Right lobe of liver (tissue), 6 donors: ENCODE measurements at regions not wholly inside any gene's neighbourhood (a gene's known extent, or its start where the extent isn't known, plus 50 kb on each side); places are given as distances from the start of the nearest gene placed in this dataset.

Source experiments
- ATAC-seq, 4 donors: fragments of 200-7000 bp; cut with Tn5 transposase; one replicate each; pipeline ENCODE4 v1.9.1; 2020; ENCODE audit warnings: mild to moderate bottlenecking in 4 of 4, moderate library complexity in 4 of 4
- DNase-seq, 3 donors: peaks; one replicate each; pipeline ENCODE4 v3.0.0-alpha.2; 2020
- H3K27ac ChIP-seq, 3 donors: fragments of 200-600 bp; one replicate each; pipeline ENCODE4 v1.8.0; 2022
- H3K27me3 ChIP-seq, 2 donors: fragments of 200-600 bp; one replicate each; pipeline ENCODE4 v1.8.0; 2022
- H3K36me3 ChIP-seq, 4 donors: fragments of 200-600 bp; sonication (generic) in 1 of 4; one replicate each; pipeline versions ENCODE4 v1.5.1 to v1.8.0; 2017 to 2022; ENCODE audit warnings: control low read depth in 1 of 4
- H3K4me1 ChIP-seq, 4 donors: fragments of 200-600 bp; sonication (generic) in 1 of 4; one replicate each; pipeline versions ENCODE4 v1.5.1 to v1.8.0; 2017 to 2022; ENCODE audit warnings: control low read depth in 1 of 4
- H3K4me3 ChIP-seq, 3 donors: fragments of 200-600 bp; one replicate each; pipeline ENCODE4 v1.8.0; 2022
- H3K9me3 ChIP-seq, 4 donors: fragments of 200-600 bp; sonication (generic) in 1 of 4; one replicate each; pipeline versions ENCODE4 v1.5.1 to v1.8.0; 2017 to 2022; ENCODE audit warnings: control low read depth in 1 of 4
- CTCF ChIP-seq, 4 donors: fragments of 200-600 bp in 3 of 4; fragments of 450-650 bp in 1 of 4; IDR thresholded peaks; one replicate each; pipeline versions ENCODE4 v1.5.1 to v1.8.0; 2016 to 2022; ENCODE audit warnings: antibody characterized with exemption in 4 of 4, mild to moderate bottlenecking in 2 of 4
- POLR2A ChIP-seq: fragments of 450-650 bp; IDR thresholded peaks from one replicate; pipeline ENCODE4 v1.6.1; 2017; ENCODE audit warnings: antibody characterized with exemption, mild to moderate bottlenecking
- WGBS: methylation state at CpG from one replicate; pipeline ENCODE4 v1.1.6; 2018; ENCODE audit warnings: low coverage, low lambda C conversion rate; ENCODE audit not compliant: insufficient coverage; ENCODE audit errors: missing lambda C conversion rate; 5-methylcytosine and 5-hydroxymethylcytosine counted together
- intact Hi-C, 2 donors: fragments of 100-400 bp; cut with DNase I; formaldehyde crosslinking; loops; one replicate each; pipeline versions ENCODE4 v1.11.2 to v1.14.1; 2022
- donor health status: DM: no; HTN: yes; CAD: no.
- donor health status: DM: no; HTN: no; CAD: no.
- donor health status: DM: no; HTN: no; CAD: no.
- donor health status: DM: no; HTN: yes; CAD: no.
- donor health status: DM: no; HTN: yes; CAD: no.

GRCh38 chr13:82330499-82330898, 1551.8 kb downstream of the SLITRK1 start:
- no peaks in the 10 kb centered on the region for H3K4me1 ChIP-seq
- H3K27me3 ChIP-seq: no peaks in the 10 kb centered on the region
- no peak overlapping the region for H3K4me3 ChIP-seq
- no peak overlapping the region for H3K27ac ChIP-seq
- DNase-seq (no peak), ATAC-seq (peak; percentile 47 to 67 (median 60))
- intact Hi-C loops: no loop called here
- no peaks in the 10 kb centered on the region for H3K9me3 ChIP-seq
- WGBS: 25% methylated on average over 5 of the region's 5 CpGs
- H3K36me3 ChIP-seq: no peaks in the 10 kb centered on the region
- TF ChIP-seq POLR2A (no peak), CTCF (IDR thresholded peaks at IDR 0.05) (peak; percentile 51 to 62 (median 58))

- intact Hi-C loops: loop anchor here in 1 of 2 donors (10.0 kb wide), 1 partner anchor 388 kb away; no protein-coding TSS in a partner anchor
- WGBS: 43% methylated on average over 2 of the region's 5 CpGs
- TF ChIP-seq POLR2A (no peak), CTCF (IDR thresholded peaks at IDR 0.05) (no peak)
- no peak for ATAC-seq
- Histone ChIP-seq H3K9me3 (no peaks in the 10 kb centered on the region), H3K36me3 (no peaks in the 10 kb centered on the region), H3K4me3 (no peak overlapping the region), H3K4me1 (no peaks in the 10 kb centered on the region), H3K27me3 (no peaks in the 10 kb centered on the region), H3K27ac (no peak overlapping the region)
- DNase-seq: no peak
Observed at GRCh38 chr13:82323101-82323500, 1559.2 kb downstream of the SLITRK1 start.

- Histone ChIP-seq H3K4me1 (no peaks in the 10 kb centered on the region), H3K27ac (no peak overlapping the region), H3K36me3 (no peaks in the 10 kb centered on the region), H3K4me3 (no peak overlapping the region), H3K27me3 (no peaks in the 10 kb centered on the region), H3K9me3 (no peaks in the 10 kb centered on the region)
- WGBS: 48% methylated on average over 1 of the region's 1 CpG
- no peak for TF ChIP-seq POLR2A
- no peak for TF ChIP-seq CTCF (IDR thresholded peaks at IDR 0.05)
- ATAC-seq (no peak), DNase-seq (no peak)
- intact Hi-C loops: no loop called here
Observed at GRCh38 chr13:82305588-82305987, 1576.7 kb downstream of the SLITRK1 start.

- H3K4me3 ChIP-seq: no peak overlapping the region
- TF ChIP-seq POLR2A (no peak), CTCF (IDR thresholded peaks at IDR 0.05) (no peak)
- H3K27me3 ChIP-seq: no peaks in the 10 kb centered on the region
- 78% methylated on average over 5 of the region's 5 CpGs for WGBS
- H3K4me1 ChIP-seq: no peaks in the 10 kb centered on the region
- intact Hi-C loops: no loop called here
- no peaks in the 10 kb centered on the region for H3K9me3 ChIP-seq
- H3K27ac ChIP-seq: no peak overlapping the region
- no peak for DNase-seq
- no peaks in the 10 kb centered on the region for H3K36me3 ChIP-seq
- no peak for ATAC-seq
Observed at GRCh38 chr13:82298106-82298505, 1584.2 kb downstream of the SLITRK1 start.

- 83% methylated on average over 6 of the region's 6 CpGs for WGBS
- no peak for DNase-seq
- H3K4me3 ChIP-seq: no peak overlapping the region
- no peak overlapping the region for H3K27ac ChIP-seq
- H3K27me3 ChIP-seq: no peaks in the 10 kb centered on the region
- H3K4me1 ChIP-seq: peaks cover 0 to 14% (median 4%) of the 10 kb centered on the region in 4 donors
- H3K36me3 ChIP-seq: no peaks in the 10 kb centered on the region
- intact Hi-C loops: no loop called here
- ATAC-seq: no peak
- no peaks in the 10 kb centered on the region for H3K9me3 ChIP-seq
- no peak for TF ChIP-seq CTCF (IDR thresholded peaks at IDR 0.05)
- no peak for TF ChIP-seq POLR2A
Observed at GRCh38 chr13:82294226-82294625, 1588.0 kb downstream of the SLITRK1 start.
